Vagina (tissue), 2 donors: ENCODE measurements at regions not wholly inside any gene's neighbourhood (a gene's known extent, or its start where the extent isn't known, plus 50 kb on each side); places are given as distances from the start of the nearest gene placed in this dataset.

ENCODE experiments used
- DNase-seq, 2 donors: peaks; one replicate each; pipeline ENCODE4 v3.0.0-alpha.2; 2017; ENCODE audit errors: extremely low spot score in 2 of 2
- H3K27ac ChIP-seq: fragments of 200-600 bp; sonication (generic); one replicate; pipeline ENCODE4 v1.5.1; 2019
- H3K27me3 ChIP-seq: fragments of 200-600 bp; sonication (generic); one replicate; pipeline ENCODE4 v1.5.1; 2019
- H3K36me3 ChIP-seq, 2 donors: fragments of 200-600 bp; sonication (generic); one replicate each; pipeline ENCODE4 v1.5.1; 2017 to 2019
- H3K4me1 ChIP-seq: fragments of 200-600 bp; sonication (generic); one replicate; pipeline ENCODE4 v1.5.1; 2019
- H3K4me3 ChIP-seq, 2 donors: fragments of 200-600 bp; sonication (generic); 1 replicate in 1 of 2; 2 replicates in 1 of 2; pipeline ENCODE4 v1.5.1; 2016 to 2019
- H3K9me3 ChIP-seq: fragments of 200-600 bp; sonication (generic); one replicate; pipeline ENCODE4 v1.5.1; 2019
- CTCF ChIP-seq, 3 experiments: fragments of 450-650 bp in 2 of 3; fragments of 200-600 bp in 1 of 3; sonication (generic) in 1 of 3; IDR thresholded peaks; one replicate each; pipeline ENCODE4 v1.5.1; 2017 to 2019; ENCODE audit warnings: antibody characterized with exemption in 3 of 3, mild to moderate bottlenecking in 2 of 3, moderate library complexity in 2 of 3
- POLR2A ChIP-seq, 2 donors: fragments of 450-650 bp; IDR thresholded peaks; one replicate each; pipeline ENCODE4 v1.6.1; 2017; ENCODE audit warnings: antibody characterized with exemption in 2 of 2, mild to moderate bottlenecking in 2 of 2, moderate library complexity in 2 of 2
- POLR2AphosphoS5 ChIP-seq, 2 donors: sonication (generic); formaldehyde crosslinking; IDR thresholded peaks; one replicate each; pipeline ENCODE4 v1.9.0; 2017; ENCODE audit warnings: antibody characterized with exemption in 2 of 2, mild to moderate bottlenecking in 2 of 2, low read depth in 1 of 2; ENCODE audit not compliant: insufficient read depth in 1 of 2
- intact Hi-C: fragments of 100-400 bp; cut with DNase I; formaldehyde crosslinking; loops from one replicate; pipeline ENCODE4 v1.15.1; 2023

GRCh38 chr13:99053636-99054233, 75.9 kb upstream of the DOCK9 start:
- H3K4me1 ChIP-seq = peaks cover 45% of the 10 kb centered on the region
- H3K36me3 ChIP-seq = no peaks in the 10 kb centered on the region
- H3K27me3 ChIP-seq = no peaks in the 10 kb centered on the region
- no peaks in the 10 kb centered on the region for H3K9me3 ChIP-seq
- DNase-seq = peak in 1 of 2 donors; percentile 65
- intact Hi-C loops = no loop called here
- no peak overlapping the region for H3K4me3 ChIP-seq
- no peak overlapping the region for H3K27ac ChIP-seq
- TF ChIP-seq POLR2A (IDR thresholded peaks at IDR 0.05) (no peak), CTCF (IDR thresholded peaks at IDR 0.05) (no peak), POLR2AphosphoS5 (IDR thresholded peaks at IDR 0.05; ENCODE audit: insufficient read depth in 1 of 2, low read depth in 1 of 2) (no peak)

GRCh38 chr13:99055281-99055680, 77.4 kb upstream of the DOCK9 start:
- no peaks in the 10 kb centered on the region for H3K9me3 ChIP-seq
- TF ChIP-seq CTCF (IDR thresholded peaks at IDR 0.05) (no peak), POLR2AphosphoS5 (IDR thresholded peaks at IDR 0.05; ENCODE audit: insufficient read depth in 1 of 2, low read depth in 1 of 2) (no peak), POLR2A (IDR thresholded peaks at IDR 0.05) (no peak)
- H3K27me3 ChIP-seq = no peaks in the 10 kb centered on the region
- H3K4me1 ChIP-seq = peaks cover 47% of the 10 kb centered on the region
- intact Hi-C loops = no loop called here
- peak; percentile 25 to 64 for DNase-seq
- no peaks in the 10 kb centered on the region for H3K36me3 ChIP-seq
- no peak overlapping the region for H3K27ac ChIP-seq
- H3K4me3 ChIP-seq = no peak overlapping the region

- no peak overlapping the region for H3K4me3 ChIP-seq
- TF ChIP-seq POLR2A (IDR thresholded peaks at IDR 0.05) = no peak
- TF ChIP-seq POLR2AphosphoS5 (IDR thresholded peaks at IDR 0.05; ENCODE audit: insufficient read depth in 1 of 2, low read depth in 1 of 2) = no peak
- no peak for TF ChIP-seq CTCF (IDR thresholded peaks at IDR 0.05)
- peaks cover 44% of the 10 kb centered on the region for H3K4me1 ChIP-seq
- no peaks in the 10 kb centered on the region for H3K27me3 ChIP-seq
- no peaks in the 10 kb centered on the region for H3K36me3 ChIP-seq
- intact Hi-C loops = no loop called here
- no peaks in the 10 kb centered on the region for H3K9me3 ChIP-seq
- peak in 1 of 2 donors; percentile 6 for DNase-seq
- H3K27ac ChIP-seq = no peak overlapping the region
Measured at GRCh38 chr13:99055735-99056134, 77.9 kb upstream of the DOCK9 start.

- no peak for TF ChIP-seq POLR2AphosphoS5 (IDR thresholded peaks at IDR 0.05; ENCODE audit: insufficient read depth in 1 of 2, low read depth in 1 of 2)
- no peak for TF ChIP-seq POLR2A (IDR thresholded peaks at IDR 0.05)
- TF ChIP-seq CTCF (IDR thresholded peaks at IDR 0.05) = no peak
- Histone ChIP-seq H3K4me3 (no peak overlapping the region), H3K4me1 (peaks cover 46% of the 10 kb centered on the region), H3K27me3 (no peaks in the 10 kb centered on the region), H3K36me3 (no peaks in the 10 kb centered on the region), H3K9me3 (no peaks in the 10 kb centered on the region), H3K27ac (no peak overlapping the region)
- intact Hi-C loops = no loop called here
- peak; percentile 79 to 81 for DNase-seq
Measured at GRCh38 chr13:99056381-99057014, 78.6 kb upstream of the DOCK9 start.

- no peak overlapping the region for H3K27ac ChIP-seq
- intact Hi-C loops = no loop called here
- peak in 1 of 2 donors; percentile 64 for TF ChIP-seq POLR2AphosphoS5 (IDR thresholded peaks at IDR 0.05; ENCODE audit: insufficient read depth in 1 of 2, low read depth in 1 of 2)
- TF ChIP-seq CTCF (IDR thresholded peaks at IDR 0.05) = no peak
- TF ChIP-seq POLR2A (IDR thresholded peaks at IDR 0.05) = no peak
- H3K36me3 ChIP-seq = no peaks in the 10 kb centered on the region
- DNase-seq = peak; percentile 14 to 18
- no peaks in the 10 kb centered on the region for H3K27me3 ChIP-seq
- no peaks in the 10 kb centered on the region for H3K9me3 ChIP-seq
- peaks cover 54% of the 10 kb centered on the region for H3K4me1 ChIP-seq
- no peak overlapping the region for H3K4me3 ChIP-seq
Measured at GRCh38 chr13:99057310-99057975, 79.6 kb upstream of the DOCK9 start.
